H1 (cell line): ENCODE measurements at regions not wholly inside any gene's neighbourhood (a gene's known extent, or its start where the extent isn't known, plus 50 kb on each side); places are given as distances from the start of the nearest gene placed in this dataset.

Experiments
- CTCF ChIA-PET: fragments of 300-600 bp; sonication (Branson Sonifier 250); formaldehyde crosslinking; loops from one replicate; lab custom pipeline; 2021; ENCODE audit not compliant: partially characterized antibody; lab: Charles Lee
- POLR2A ChIA-PET: fragments of 300-600 bp; sonication (Branson Sonifier 250); formaldehyde crosslinking; loops from one replicate; lab custom pipeline; 2021; ENCODE audit warnings: inconsistent platforms; ENCODE audit not compliant: partially characterized antibody; lab: Charles Lee
- DNase-seq, 2 experiments: peaks; one replicate each; pipeline versions ENCODE4 v3.0.0 to v3.0.0-alpha.2; 2010 to 2022; ENCODE audit warnings: low spot score in 2 of 2, low read depth in 1 of 2, mixed read lengths in 1 of 2
- FAIRE-seq: peaks from 2 replicates; lab custom pipeline; 2011; peaks lifted over from hg19 to GRCh38; lab: Jason Lieb, UNC
- H2AFZ ChIP-seq: 2 replicates; pipeline ENCODE4 v1.8.1; 2012; ENCODE audit warnings: low read length, inconsistent platforms
- H2AK5ac ChIP-seq: 2 replicates; pipeline ENCODE4 v1.6.1; 2013; ENCODE audit warnings: low read depth, low read length
- H2BK120ac ChIP-seq: replicated peaks from 2 replicates; pipeline ENCODE3; 2013; ENCODE audit warnings: low read depth, low read length, inconsistent platforms
- H2BK12ac ChIP-seq: 2 replicates; pipeline ENCODE4 v1.6.1; 2013; ENCODE audit warnings: low read depth, low read length
- H2BK15ac ChIP-seq: 2 replicates; pipeline ENCODE4 v1.6.1; 2013; ENCODE audit warnings: low read length
- H2BK20ac ChIP-seq: 2 replicates; pipeline ENCODE4 v1.6.1; 2013; ENCODE audit warnings: low read length
- H2BK5ac ChIP-seq: 2 replicates; pipeline ENCODE4 v1.6.1; 2013; ENCODE audit warnings: low read depth, low read length
- H3K14ac ChIP-seq: 2 replicates; pipeline ENCODE4 v1.6.1; 2013; ENCODE audit warnings: inconsistent platforms; ENCODE audit not compliant: insufficient read length
- H3K18ac ChIP-seq: 2 replicates; pipeline ENCODE4 v1.6.1; 2013; ENCODE audit warnings: low read length; ENCODE audit errors: extremely low read depth
- H3K23ac ChIP-seq: 2 replicates; pipeline ENCODE4 v1.6.1; 2013; ENCODE audit warnings: inconsistent platforms; ENCODE audit not compliant: insufficient read length
- H3K23me2 ChIP-seq: 2 replicates; pipeline ENCODE4 v1.6.1; 2013; ENCODE audit warnings: low read depth, low read length
- H3K27ac ChIP-seq: 2 replicates; pipeline ENCODE4 v1.6.1; 2011; ENCODE audit warnings: low read depth, low read length, inconsistent platforms
- H3K27me3 ChIP-seq, 4 experiments: replicated peaks in 1 of 4; 1 replicate in 1 of 4; 2 replicates in 3 of 4; pipeline versions ENCODE4 v1.6.1 to v1.8.1; 2011 to 2013; ENCODE audit warnings: low read length in 3 of 4, mild to moderate bottlenecking in 3 of 4, inconsistent platforms in 2 of 4, mixed read lengths in 2 of 4, moderate library complexity in 1 of 4; ENCODE audit not compliant: control insufficient read depth in 3 of 4, insufficient read depth in 3 of 4; ENCODE audit errors: extremely low read depth in 1 of 4
- H3K36me3 ChIP-seq, 4 experiments: 2 replicates each; pipeline versions ENCODE4 v1.6.1 to v1.8.1; 2011 to 2013; ENCODE audit warnings: mild to moderate bottlenecking in 4 of 4, low read length in 3 of 4, moderate library complexity in 2 of 4, control low read depth in 1 of 4, inconsistent platforms in 1 of 4; ENCODE audit not compliant: insufficient read depth in 4 of 4, control insufficient read depth in 2 of 4
- H3K4ac ChIP-seq: replicated peaks from 2 replicates; pipeline ENCODE3; 2013; ENCODE audit warnings: low read length, low read depth, mixed read lengths, inconsistent platforms; ENCODE audit not compliant: insufficient read length
- H3K4me1 ChIP-seq, 4 experiments: replicated peaks in 1 of 4; 1 replicate in 1 of 4; 2 replicates in 3 of 4; pipeline versions ENCODE4 v1.6.1 to v1.8.1; 2011 to 2013; ENCODE audit warnings: low read length in 3 of 4, inconsistent platforms in 2 of 4, mixed read lengths in 1 of 4; ENCODE audit not compliant: insufficient read depth in 4 of 4, control insufficient read depth in 3 of 4
- H3K4me2 ChIP-seq, 2 experiments: 2 replicates each; pipeline versions ENCODE4 v1.6.1 to v1.8.1; 2011 to 2013; ENCODE audit warnings: low read depth in 2 of 2, low read length in 2 of 2, control low read depth in 1 of 2, inconsistent platforms in 1 of 2, mild to moderate bottlenecking in 1 of 2; ENCODE audit not compliant: insufficient read depth in 1 of 2
- H3K4me3 ChIP-seq, 4 experiments: fragments of 200-600, 300-600 bp in 1 of 4; sonication (generic), shearing (Covaris generic), sonication (Bioruptor Twin) in 1 of 4; 2 replicates each; pipeline versions ENCODE4 v1.5.1 to v1.8.1; 2011 to 2016; ENCODE audit warnings: low read length in 4 of 4, low read depth in 3 of 4, control low read depth in 2 of 4, inconsistent platforms in 2 of 4, mild to moderate bottlenecking in 2 of 4, mixed read lengths in 1 of 4, moderate library complexity in 1 of 4; ENCODE audit not compliant: insufficient read depth in 2 of 4; ENCODE audit errors: extremely low read depth in 1 of 4
- H3K56ac ChIP-seq: replicated peaks from 2 replicates; pipeline ENCODE3; 2013; ENCODE audit warnings: low read depth, mild to moderate bottlenecking, mixed read lengths, low read length, inconsistent platforms; ENCODE audit not compliant: insufficient read length
- H3K79me1 ChIP-seq: 2 replicates; pipeline ENCODE4 v1.6.1; 2013; ENCODE audit warnings: low read depth, low read length, control low read depth
- H3K79me2 ChIP-seq, 2 experiments: 2 replicates each; pipeline versions ENCODE4 v1.6.1 to v1.8.1; 2012 to 2013; ENCODE audit warnings: low read length in 2 of 2, mild to moderate bottlenecking in 2 of 2, inconsistent platforms in 1 of 2; ENCODE audit not compliant: insufficient read depth in 2 of 2, control insufficient read depth in 1 of 2
- H3K9ac ChIP-seq, 4 experiments: replicated peaks in 1 of 4; 1 replicate in 1 of 4; 2 replicates in 3 of 4; pipeline versions ENCODE4 v1.6.1 to v1.8.1; 2011 to 2013; ENCODE audit warnings: low read depth in 3 of 4, low read length in 3 of 4, control low read depth in 2 of 4, mild to moderate bottlenecking in 2 of 4, moderate library complexity in 2 of 4, inconsistent platforms in 1 of 4; ENCODE audit errors: extremely low read depth in 1 of 4
- H3K9me3 ChIP-seq, 2 experiments: 2 replicates each; pipeline versions ENCODE4 v1.6.1 to v1.8.1; 2012 to 2013; ENCODE audit warnings: mild to moderate bottlenecking in 2 of 2, moderate library complexity in 2 of 2, control low read depth in 1 of 2, inconsistent platforms in 1 of 2, low read depth in 1 of 2, low read length in 1 of 2, mixed read lengths in 1 of 2; ENCODE audit not compliant: insufficient read depth in 2 of 2
- H4K20me1 ChIP-seq, 2 experiments: replicated peaks in 1 of 2; 2 replicates each; pipeline versions ENCODE3 to v1.8.1; 2011 to 2013; ENCODE audit warnings: inconsistent platforms in 2 of 2, low read length in 2 of 2, mild to moderate bottlenecking in 1 of 2; ENCODE audit not compliant: insufficient read depth in 2 of 2, control insufficient read depth in 1 of 2
- H4K5ac ChIP-seq: 2 replicates; pipeline ENCODE4 v1.6.1; 2013; ENCODE audit warnings: low read length, low read depth, mixed read lengths, inconsistent platforms; ENCODE audit not compliant: insufficient read length
- H4K8ac ChIP-seq: 2 replicates; pipeline ENCODE4 v1.8.0; 2013; ENCODE audit warnings: mild to moderate bottlenecking, moderate library complexity, low read length, inconsistent platforms; ENCODE audit not compliant: insufficient read depth; ENCODE audit errors: extremely low read depth
- H4K91ac ChIP-seq: replicated peaks from 2 replicates; pipeline ENCODE3; 2013; ENCODE audit warnings: low read length, mixed read lengths, inconsistent platforms; ENCODE audit not compliant: insufficient read length
- CHD2 ChIP-seq: IDR thresholded peaks from 2 replicates; pipeline ENCODE4 v1.6.1; 2012; ENCODE audit warnings: low read length, improper control_type of control experiment
- FOSL1 ChIP-seq: IDR thresholded peaks from 2 replicates; pipeline ENCODE4 v1.6.1; 2011; ENCODE audit warnings: mild to moderate bottlenecking, low read depth, low read length, moderate library complexity; ENCODE audit not compliant: insufficient read depth
- KDM5A ChIP-seq: fragments of 200-600 bp; IDR thresholded peaks from 2 replicates; pipeline ENCODE4 v1.7.1; 2012; ENCODE audit warnings: mild to moderate bottlenecking, low read length, inconsistent platforms, mixed read lengths
- NRF1 ChIP-seq: IDR thresholded peaks from 2 replicates; pipeline ENCODE4 v1.6.1; 2011; ENCODE audit warnings: mild to moderate bottlenecking, low read depth, low read length, improper control_type of control experiment
- SP1 ChIP-seq: IDR thresholded peaks from 2 replicates; pipeline ENCODE4 v1.6.1; 2011; ENCODE audit warnings: low read depth, low read length
- TCF12 ChIP-seq: IDR thresholded peaks from 2 replicates; pipeline ENCODE4 v1.6.1; 2011; ENCODE audit warnings: low read depth, mild to moderate bottlenecking, low read length
- TEAD4 ChIP-seq: IDR thresholded peaks from 2 replicates; pipeline ENCODE4 v1.6.1; 2012; ENCODE audit warnings: low read depth, low read length, inconsistent platforms, mixed read lengths
- YY1 ChIP-seq: IDR thresholded peaks from 2 replicates; pipeline ENCODE4 v1.6.1; 2011; ENCODE audit warnings: low read depth, mild to moderate bottlenecking, low read length
- ZNF274 ChIP-seq: IDR thresholded peaks from 2 replicates; pipeline ENCODE4 v1.7.0; 2012; ENCODE audit warnings: low read length, borderline replicate concordance; ENCODE audit errors: extremely low read depth
- WGBS, 2 experiments: shearing (Covaris generic) in 1 of 2; methylation state at CpG; one replicate each; pipeline versions ENCODE4 v1.1.6 to v1.1.7; 2013 to 2015; ENCODE audit warnings: low lambda C conversion rate in 2 of 2, mixed read lengths in 2 of 2, inconsistent platforms in 1 of 2, low coverage in 1 of 2, missing lambda C conversion rate in 1 of 2; ENCODE audit not compliant: insufficient replicate concordance in 2 of 2, insufficient coverage in 1 of 2, insufficient read length in 1 of 2; ENCODE audit errors: extremely low coverage in 1 of 2, missing lambda C conversion rate in 1 of 2; 5-methylcytosine and 5-hydroxymethylcytosine counted together

GRCh38 chr16:48824271-48824670, 214.3 kb upstream of the N4BP1 start:
- ChIA-PET POLR2A (no interaction called here), CTCF (interaction anchor here (0.8 kb wide), 2 partner anchors 9 to 263 kb away, joined by 3 read pairs; no protein-coding TSS in a partner anchor)
- Histone ChIP-seq H3K79me1 (no peaks in the 10 kb centered on the region), H3K4ac (no peak overlapping the region), H4K5ac (no peak overlapping the region), H3K27ac (no peak overlapping the region), H2AK5ac (no peak overlapping the region), H4K8ac (no peak overlapping the region), H2BK120ac (no peak overlapping the region), H3K4me3 (no peak overlapping the region), H2BK15ac (no peak overlapping the region), H3K4me2 (no peak overlapping the region), H3K36me3 (no peaks in the 10 kb centered on the region), H4K91ac (no peak overlapping the region), H3K56ac (no peak overlapping the region), H2BK12ac (no peak overlapping the region), H3K23ac (no peak overlapping the region), H3K18ac (no peak overlapping the region), H3K9me3 (no peaks in the 10 kb centered on the region), H3K14ac (no peak overlapping the region), H2BK5ac (no peak overlapping the region), H3K27me3 (no peaks in the 10 kb centered on the region), H4K20me1 (no peaks in the 10 kb centered on the region), H3K79me2 (no peaks in the 10 kb centered on the region), H2AFZ (no peak overlapping the region), H3K4me1 (no peaks in the 10 kb centered on the region), H2BK20ac (no peak overlapping the region), H3K9ac (no peak overlapping the region), H3K23me2 (no peaks in the 10 kb centered on the region)
- no peak for FAIRE-seq
- 93% methylated on average over 2 of the region's 2 CpGs; no CpG with 5 or more reads in 1 of the 2 experiments for WGBS, 2 experiments
- TF ChIP-seq TCF12, result no peak
- no peak for TF ChIP-seq YY1
- no peak for TF ChIP-seq FOSL1
- no peak for TF ChIP-seq NRF1
- TF ChIP-seq SP1, result no peak
- no peak for TF ChIP-seq KDM5A
- no peak for TF ChIP-seq ZNF274
- no peak for TF ChIP-seq CHD2
- no peak for TF ChIP-seq TEAD4
- DNase-seq, result no peak
